ENCODE measurements at regions not wholly inside any gene's neighbourhood (a gene's known extent, or its start where the extent isn't known, plus 50 kb on each side); places are given as distances from the start of the nearest gene placed in this dataset.
A peak's percentile ranks its signal among the peaks of the same experiment; 100 is the strongest.

GRCh38 chr5:8906303-8906967, 639.4 kb downstream of the SEMA5A start:
- no peaks in the 10 kb centered on the region for H3K27me3 ChIP-seq (ENCODE audit: control insufficient read depth, insufficient read depth, low read length)
- 94% methylated on average over 7 of the region's 12 CpGs for WGBS (ENCODE audit: insufficient coverage)
- no peak overlapping the region for H3K4me3 ChIP-seq (ENCODE audit: low read length)
- DNase-seq = no peak
- H3K9me3 ChIP-seq (replicated peaks; ENCODE audit: control insufficient read depth, low read depth, low read length) = no peaks in the 10 kb centered on the region
- H3K36me3 ChIP-seq (ENCODE audit: control insufficient read depth, insufficient read depth, low read length) = no peaks in the 10 kb centered on the region
- H3K4me1 ChIP-seq (ENCODE audit: control insufficient read depth, insufficient read depth, low read length) = peaks cover 2% of the 10 kb centered on the region
- no peak overlapping the region for H3K27ac ChIP-seq (ENCODE audit: low read length)

GRCh38 chr5:8907168-8907868, 638.6 kb downstream of the SEMA5A start:
- H3K27ac ChIP-seq (ENCODE audit: low read length) = no peak overlapping the region
- no peaks in the 10 kb centered on the region for H3K36me3 ChIP-seq (ENCODE audit: control insufficient read depth, insufficient read depth, low read length)
- H3K27me3 ChIP-seq (ENCODE audit: control insufficient read depth, insufficient read depth, low read length) = no peaks in the 10 kb centered on the region
- peaks cover 2% of the 10 kb centered on the region for H3K4me1 ChIP-seq (ENCODE audit: control insufficient read depth, insufficient read depth, low read length)
- DNase-seq = no peak
- no peaks in the 10 kb centered on the region for H3K9me3 ChIP-seq (replicated peaks; ENCODE audit: control insufficient read depth, low read depth, low read length)
- WGBS (ENCODE audit: insufficient coverage) = 53% methylated on average over 2 of the region's 8 CpGs
- no peak overlapping the region for H3K4me3 ChIP-seq (ENCODE audit: low read length)

GRCh38 chr5:8908055-8908683, 637.7 kb downstream of the SEMA5A start:
- no peak for DNase-seq
- WGBS (ENCODE audit: insufficient coverage) = no CpG with 5 or more reads among the region's 7 CpGs
- Histone ChIP-seq H3K4me3 (ENCODE audit: low read length) (no peak overlapping the region), H3K4me1 (ENCODE audit: control insufficient read depth, insufficient read depth, low read length) (peaks cover 2% of the 10 kb centered on the region), H3K9me3 (replicated peaks; ENCODE audit: control insufficient read depth, low read depth, low read length) (no peaks in the 10 kb centered on the region), H3K36me3 (ENCODE audit: control insufficient read depth, insufficient read depth, low read length) (no peaks in the 10 kb centered on the region), H3K27ac (ENCODE audit: low read length) (no peak overlapping the region), H3K27me3 (ENCODE audit: control insufficient read depth, insufficient read depth, low read length) (no peaks in the 10 kb centered on the region)

- no peak for DNase-seq
- Histone ChIP-seq H3K4me1 (ENCODE audit: control insufficient read depth, insufficient read depth, low read length) (no peaks in the 10 kb centered on the region), H3K36me3 (ENCODE audit: control insufficient read depth, insufficient read depth, low read length) (no peaks in the 10 kb centered on the region), H3K9me3 (replicated peaks; ENCODE audit: control insufficient read depth, low read depth, low read length) (no peaks in the 10 kb centered on the region), H3K27me3 (ENCODE audit: control insufficient read depth, insufficient read depth, low read length) (no peaks in the 10 kb centered on the region), H3K4me3 (ENCODE audit: low read length) (no peak overlapping the region), H3K27ac (ENCODE audit: low read length) (no peak overlapping the region)
- WGBS (ENCODE audit: insufficient coverage) = 86% methylated on average over 1 of the region's 3 CpGs
These were observed 633.8 kb downstream of the SEMA5A start for GRCh38 chr5:8912106-8912505.

GRCh38 chr5:8913522-8913921, 632.4 kb downstream of the SEMA5A start:
- 79% methylated on average over 2 of the region's 4 CpGs for WGBS (ENCODE audit: insufficient coverage)
- no peaks in the 10 kb centered on the region for H3K9me3 ChIP-seq (replicated peaks; ENCODE audit: control insufficient read depth, low read depth, low read length)
- H3K4me3 ChIP-seq (ENCODE audit: low read length) = no peak overlapping the region
- DNase-seq = no peak
- no peak overlapping the region for H3K27ac ChIP-seq (ENCODE audit: low read length)
- no peaks in the 10 kb centered on the region for H3K4me1 ChIP-seq (ENCODE audit: control insufficient read depth, insufficient read depth, low read length)
- H3K27me3 ChIP-seq (ENCODE audit: control insufficient read depth, insufficient read depth, low read length) = no peaks in the 10 kb centered on the region
- H3K36me3 ChIP-seq (ENCODE audit: control insufficient read depth, insufficient read depth, low read length) = no peaks in the 10 kb centered on the region

- peak; percentile 37 for DNase-seq
- H3K27me3 ChIP-seq (ENCODE audit: control insufficient read depth, insufficient read depth, low read length) = no peaks in the 10 kb centered on the region
- H3K9me3 ChIP-seq (replicated peaks; ENCODE audit: control insufficient read depth, low read depth, low read length) = no peaks in the 10 kb centered on the region
These were observed 626.8 kb downstream of the SEMA5A start for GRCh38 chr5:8919096-8919495.

GRCh38 chr5:8923526-8923925, 622.3 kb downstream of the SEMA5A start:
- Histone ChIP-seq H3K4me3 (ENCODE audit: low read length) (no peak overlapping the region), H3K9me3 (replicated peaks; ENCODE audit: control insufficient read depth, low read depth, low read length) (no peaks in the 10 kb centered on the region), H3K27me3 (ENCODE audit: control insufficient read depth, insufficient read depth, low read length) (no peaks in the 10 kb centered on the region), H3K4me1 (ENCODE audit: control insufficient read depth, insufficient read depth, low read length) (no peaks in the 10 kb centered on the region), H3K27ac (ENCODE audit: low read length) (no peak overlapping the region), H3K36me3 (ENCODE audit: control insufficient read depth, insufficient read depth, low read length) (no peaks in the 10 kb centered on the region)
- DNase-seq = no peak
- WGBS (ENCODE audit: insufficient coverage) = 40% methylated on average over 1 of the region's 1 CpG

More at GRCh38 chr5:8919096-8919495, 626.8 kb downstream of the SEMA5A start:
- Histone ChIP-seq H3K36me3 (ENCODE audit: control insufficient read depth, insufficient read depth, low read length) (no peaks in the 10 kb centered on the region), H3K4me1 (ENCODE audit: control insufficient read depth, insufficient read depth, low read length) (no peaks in the 10 kb centered on the region), H3K4me3 (ENCODE audit: low read length) (no peak overlapping the region), H3K27ac (ENCODE audit: low read length) (no peak overlapping the region)

GRCh38 chr5:8924054-8924793, 621.7 kb downstream of the SEMA5A start:
- Histone ChIP-seq H3K27me3 (ENCODE audit: control insufficient read depth, insufficient read depth, low read length) (no peaks in the 10 kb centered on the region), H3K36me3 (ENCODE audit: control insufficient read depth, insufficient read depth, low read length) (no peaks in the 10 kb centered on the region), H3K9me3 (replicated peaks; ENCODE audit: control insufficient read depth, low read depth, low read length) (no peaks in the 10 kb centered on the region), H3K4me3 (ENCODE audit: low read length) (no peak overlapping the region), H3K4me1 (ENCODE audit: control insufficient read depth, insufficient read depth, low read length) (no peaks in the 10 kb centered on the region), H3K27ac (ENCODE audit: low read length) (no peak overlapping the region)
- WGBS (ENCODE audit: insufficient coverage) = 94% methylated on average over 3 of the region's 3 CpGs
- DNase-seq = no peak

- no peak for DNase-seq
- Histone ChIP-seq H3K4me3 (ENCODE audit: low read length) (no peak overlapping the region), H3K36me3 (ENCODE audit: control insufficient read depth, insufficient read depth, low read length) (no peaks in the 10 kb centered on the region), H3K27me3 (ENCODE audit: control insufficient read depth, insufficient read depth, low read length) (no peaks in the 10 kb centered on the region), H3K9me3 (replicated peaks; ENCODE audit: control insufficient read depth, low read depth, low read length) (no peaks in the 10 kb centered on the region), H3K27ac (ENCODE audit: low read length) (no peak overlapping the region), H3K4me1 (ENCODE audit: control insufficient read depth, insufficient read depth, low read length) (no peaks in the 10 kb centered on the region)
- no CpG with 5 or more reads among the region's 2 CpGs for WGBS (ENCODE audit: insufficient coverage)
These were observed 615.9 kb downstream of the SEMA5A start for GRCh38 chr5:8930021-8930420.

- DNase-seq = no peak
- Histone ChIP-seq H3K36me3 (ENCODE audit: control insufficient read depth, insufficient read depth, low read length) (no peaks in the 10 kb centered on the region), H3K27ac (ENCODE audit: low read length) (no peak overlapping the region), H3K9me3 (replicated peaks; ENCODE audit: control insufficient read depth, low read depth, low read length) (peaks cover 3% of the 10 kb centered on the region), H3K4me3 (ENCODE audit: low read length) (no peak overlapping the region), H3K27me3 (ENCODE audit: control insufficient read depth, insufficient read depth, low read length) (no peaks in the 10 kb centered on the region), H3K4me1 (ENCODE audit: control insufficient read depth, insufficient read depth, low read length) (no peaks in the 10 kb centered on the region)
- WGBS (ENCODE audit: insufficient coverage) = 80% methylated on average over 1 of the region's 1 CpG
These were observed 611.4 kb downstream of the SEMA5A start for GRCh38 chr5:8934455-8934854.

Data from muscle of leg (tissue), 3 donors.